ENCODE measurements at regions not wholly inside any gene's neighbourhood (a gene's known extent, or its start where the extent isn't known, plus 50 kb on each side); places are given as distances from the start of the nearest gene placed in this dataset.

DNA sequence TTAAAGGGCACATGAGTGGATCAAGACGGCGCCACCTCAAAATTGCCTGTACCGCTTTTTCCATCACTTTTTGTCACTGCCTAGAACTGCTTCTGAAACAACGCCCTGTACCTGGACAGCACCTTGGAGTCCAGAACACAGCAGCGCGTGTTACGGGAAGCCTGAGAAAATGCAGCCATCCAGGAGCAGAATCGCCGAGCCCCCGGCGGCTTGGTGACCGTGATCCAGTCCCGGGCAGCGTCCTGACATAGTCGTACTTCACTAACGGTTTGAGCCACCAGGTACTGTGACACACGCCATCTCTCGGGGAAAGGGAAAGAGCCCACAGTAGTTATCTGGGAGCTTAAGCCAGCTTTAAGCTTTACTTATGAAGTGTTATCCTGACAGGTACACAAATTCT lies 168.9 kb upstream of the SALL3 start:
- peaks cover 5% of the 10 kb centered on the region for H3K27me3 ChIP-seq (ENCODE audit: control insufficient read depth, insufficient read depth, low read length)
- no peak for DNase-seq (ENCODE audit: low read depth)

DNA sequence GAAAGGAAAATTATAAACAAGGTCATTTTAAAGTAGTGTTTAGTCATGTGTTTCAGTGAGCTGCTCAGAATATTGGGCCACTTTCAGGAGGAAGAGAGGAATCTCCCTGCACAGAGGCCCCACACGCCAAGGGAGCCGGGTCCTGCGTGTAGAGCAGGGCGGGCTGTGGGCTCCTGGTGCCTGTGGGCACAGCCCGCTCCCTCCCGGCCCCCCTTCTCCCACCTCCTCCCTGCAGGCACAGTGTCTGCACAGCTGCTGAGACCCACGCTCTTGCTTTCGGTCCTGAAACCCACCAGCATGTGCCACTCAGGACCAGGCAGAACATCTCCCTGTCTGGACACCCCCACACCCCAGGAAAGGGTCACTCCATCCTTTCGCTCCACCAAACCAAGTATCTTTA lies 167.6 kb upstream of the SALL3 start:
- peaks cover 5% of the 10 kb centered on the region for H3K27me3 ChIP-seq (ENCODE audit: control insufficient read depth, insufficient read depth, low read length)
- DNase-seq (ENCODE audit: low read depth): no peak
- no peak overlapping the region for H3K4me3 ChIP-seq (ENCODE audit: low read depth, low read length)
- TF ChIP-seq, protein P1, sequence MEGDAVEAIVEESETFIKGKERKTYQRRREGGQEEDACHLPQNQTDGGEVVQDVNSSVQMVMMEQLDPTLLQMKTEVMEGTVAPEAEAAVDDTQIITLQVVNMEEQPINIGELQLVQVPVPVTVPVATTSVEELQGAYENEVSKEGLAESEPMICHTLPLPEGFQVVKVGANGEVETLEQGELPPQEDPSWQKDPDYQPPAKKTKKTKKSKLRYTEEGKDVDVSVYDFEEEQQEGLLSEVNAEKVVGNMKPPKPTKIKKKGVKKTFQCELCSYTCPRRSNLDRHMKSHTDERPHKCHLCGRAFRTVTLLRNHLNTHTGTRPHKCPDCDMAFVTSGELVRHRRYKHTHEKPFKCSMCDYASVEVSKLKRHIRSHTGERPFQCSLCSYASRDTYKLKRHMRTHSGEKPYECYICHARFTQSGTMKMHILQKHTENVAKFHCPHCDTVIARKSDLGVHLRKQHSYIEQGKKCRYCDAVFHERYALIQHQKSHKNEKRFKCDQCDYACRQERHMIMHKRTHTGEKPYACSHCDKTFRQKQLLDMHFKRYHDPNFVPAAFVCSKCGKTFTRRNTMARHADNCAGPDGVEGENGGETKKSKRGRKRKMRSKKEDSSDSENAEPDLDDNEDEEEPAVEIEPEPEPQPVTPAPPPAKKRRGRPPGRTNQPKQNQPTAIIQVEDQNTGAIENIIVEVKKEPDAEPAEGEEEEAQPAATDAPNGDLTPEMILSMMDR (IDR thresholded peaks at IDR 0.05; ENCODE audit: insufficient read depth, low read length, poor library complexity, severe bottlenecking): no peak
- no peaks in the 10 kb centered on the region for H3K36me3 ChIP-seq (ENCODE audit: control insufficient read depth, insufficient read depth, low read length)

More for the DNA sequence above, 168.9 kb upstream of the SALL3 start:
- no peaks in the 10 kb centered on the region for H3K36me3 ChIP-seq (ENCODE audit: control insufficient read depth, insufficient read depth, low read length)
- TF ChIP-seq, protein P1 (IDR thresholded peaks at IDR 0.05; ENCODE audit: insufficient read depth, low read length, poor library complexity, severe bottlenecking): no peak
- no peak overlapping the region for H3K4me3 ChIP-seq (ENCODE audit: low read depth, low read length)

DNA sequence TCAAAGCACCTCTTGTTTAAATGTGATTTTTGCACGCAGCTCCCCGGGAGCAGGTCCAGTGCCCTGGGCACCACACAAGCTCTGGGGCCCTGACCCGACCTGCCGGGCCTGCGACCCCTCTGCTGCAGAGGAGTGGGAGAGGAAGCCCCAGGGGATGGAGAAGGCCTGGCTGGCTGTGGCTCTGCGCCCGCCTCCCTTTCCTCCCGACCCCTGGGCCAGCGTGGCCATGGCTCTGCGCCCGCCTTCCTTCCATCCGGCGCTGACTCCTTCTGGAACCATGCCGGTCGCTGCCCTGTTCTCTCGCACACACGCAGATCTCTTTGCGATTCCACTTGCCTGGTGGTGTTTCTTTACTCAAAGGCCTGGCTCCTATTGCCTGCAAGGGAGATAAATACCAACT lies 166.5 kb upstream of the SALL3 start:
- no peaks in the 10 kb centered on the region for H3K36me3 ChIP-seq (ENCODE audit: control insufficient read depth, insufficient read depth, low read length)
- no peak for DNase-seq (ENCODE audit: low read depth)
- TF ChIP-seq, protein P1 (IDR thresholded peaks at IDR 0.05; ENCODE audit: insufficient read depth, low read length, poor library complexity, severe bottlenecking): no peak
- H3K4me3 ChIP-seq (ENCODE audit: low read depth, low read length): no peak overlapping the region
- peaks cover 5% of the 10 kb centered on the region for H3K27me3 ChIP-seq (ENCODE audit: control insufficient read depth, insufficient read depth, low read length)

DNA sequence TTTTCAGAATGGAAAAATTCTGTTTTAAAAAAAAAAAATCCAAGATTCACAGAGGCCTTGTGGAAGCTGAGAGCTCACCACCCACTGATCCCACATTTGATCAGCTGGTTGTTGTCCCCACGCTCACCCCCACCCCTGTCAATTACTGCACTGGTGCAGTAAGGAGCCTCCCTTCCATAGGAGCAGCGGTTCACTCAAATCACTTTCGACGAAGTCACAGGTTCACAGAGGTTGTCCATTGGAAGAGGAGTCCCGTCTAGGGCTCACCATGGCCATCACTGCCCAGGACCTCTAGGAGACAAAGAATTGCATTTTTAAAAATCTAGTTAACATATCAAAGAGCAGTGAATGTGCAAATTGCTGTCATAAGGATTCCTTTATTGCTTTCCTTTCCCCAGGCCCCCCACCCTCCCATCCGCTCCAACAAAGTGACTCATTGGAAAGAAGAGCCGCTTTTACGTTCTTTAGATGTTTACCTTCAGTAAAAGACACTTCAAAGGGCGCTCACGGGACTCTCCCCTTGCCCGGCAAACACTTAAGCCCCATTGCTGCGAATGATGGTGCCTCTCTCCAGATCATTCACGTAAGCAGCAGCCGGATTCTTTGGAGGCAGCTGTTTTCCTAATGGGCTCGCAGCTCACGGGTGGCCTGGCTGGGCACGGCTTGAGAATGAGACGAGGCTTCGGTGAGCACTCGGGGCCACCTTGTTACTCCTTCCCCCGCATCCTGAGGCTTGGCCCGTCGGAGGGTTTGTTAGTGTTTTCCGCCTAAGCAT lies 165.5 kb upstream of the SALL3 start:
- H3K27me3 ChIP-seq (ENCODE audit: control insufficient read depth, insufficient read depth, low read length): peaks cover 5% of the 10 kb centered on the region
- no peak for DNase-seq (ENCODE audit: low read depth)
- no peaks in the 10 kb centered on the region for H3K36me3 ChIP-seq (ENCODE audit: control insufficient read depth, insufficient read depth, low read length)
- TF ChIP-seq, protein P1 (IDR thresholded peaks at IDR 0.05; ENCODE audit: insufficient read depth, low read length, poor library complexity, severe bottlenecking): no peak
- H3K4me3 ChIP-seq (ENCODE audit: low read depth, low read length): no peak overlapping the region

DNA sequence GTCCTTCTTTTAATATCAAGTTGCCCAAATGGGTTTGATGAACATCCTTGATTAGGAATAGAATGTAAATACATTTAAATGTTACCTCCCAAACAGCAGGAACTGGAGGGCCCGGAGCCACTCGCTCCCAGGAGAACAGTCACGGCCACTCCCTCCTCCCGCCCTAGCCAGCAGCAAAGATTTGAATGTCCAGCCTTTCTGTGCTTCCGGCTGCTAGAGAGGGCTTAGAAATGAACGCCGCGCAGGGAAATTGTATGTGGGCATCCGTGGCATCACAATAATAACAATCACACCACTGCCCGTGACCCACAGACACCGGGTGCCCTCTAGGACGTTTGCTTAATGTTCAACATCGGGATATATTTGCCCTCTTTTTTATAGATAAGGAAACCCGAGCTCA lies 164.9 kb upstream of the SALL3 start:
- Histone ChIP-seq H3K4me3 (ENCODE audit: low read depth, low read length) (no peak overlapping the region), H3K36me3 (ENCODE audit: control insufficient read depth, insufficient read depth, low read length) (no peaks in the 10 kb centered on the region), H3K27me3 (ENCODE audit: control insufficient read depth, insufficient read depth, low read length) (peaks cover 5% of the 10 kb centered on the region)
- no peak for DNase-seq (ENCODE audit: low read depth)
- TF ChIP-seq, protein P1 (IDR thresholded peaks at IDR 0.05; ENCODE audit: insufficient read depth, low read length, poor library complexity, severe bottlenecking): no peak

DNA sequence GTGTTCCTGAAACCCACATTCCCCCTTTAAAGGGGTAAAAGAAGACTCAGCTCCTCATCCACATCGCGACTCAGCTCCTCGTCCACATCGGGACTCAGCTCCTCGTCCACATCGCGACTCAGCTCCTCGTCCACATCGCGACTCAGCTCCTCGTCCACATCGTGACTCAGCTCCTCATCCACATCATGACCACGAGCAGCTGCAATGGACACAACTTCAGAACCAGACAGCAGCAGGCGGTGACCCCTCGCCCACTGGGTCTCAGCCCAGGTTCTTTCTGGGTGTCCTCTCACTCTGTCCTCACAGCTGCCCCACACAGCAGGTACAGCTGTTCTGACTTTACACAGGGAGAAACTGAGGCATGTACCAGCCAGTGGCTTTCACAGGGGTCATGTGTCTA lies 163.5 kb upstream of the SALL3 start:
- TF ChIP-seq, protein P1 (IDR thresholded peaks at IDR 0.05; ENCODE audit: insufficient read depth, low read length, poor library complexity, severe bottlenecking): no peak
- no peak for DNase-seq (ENCODE audit: low read depth)
- peaks cover 5% of the 10 kb centered on the region for H3K27me3 ChIP-seq (ENCODE audit: control insufficient read depth, insufficient read depth, low read length)
- H3K4me3 ChIP-seq (ENCODE audit: low read depth, low read length): no peak overlapping the region
- H3K36me3 ChIP-seq (ENCODE audit: control insufficient read depth, insufficient read depth, low read length): no peaks in the 10 kb centered on the region
